COLO668 (cell line): ENCODE measurements at regions not wholly inside any gene's neighbourhood (a gene's known extent, or its start where the extent isn't known, plus 50 kb on each side); places are given as distances from the start of the nearest gene placed in this dataset.

Experiments
- DNase-seq: peaks from one replicate; lab custom pipeline; 2025; ENCODE audit not compliant: unreplicated experiment; lab: John Stamatoyannopoulos, UW

GRCh38 chr1:2932671-2933350 is 88.5 kb upstream of the ACTRT2 start:
- no peak for DNase-seq

- no peak for DNase-seq
These were observed 87.7 kb upstream of the ACTRT2 start for GRCh38 chr1:2933431-2934155.

- DNase-seq: no peak
These were observed 87.1 kb upstream of the ACTRT2 start for GRCh38 chr1:2934156-2934540.

GRCh38 chr1:2934642-2935081 is 86.6 kb upstream of the ACTRT2 start:
- no peak for DNase-seq

- DNase-seq: no peak
These were observed 86.1 kb upstream of the ACTRT2 start for GRCh38 chr1:2935184-2935583.

GRCh38 chr1:2935751-2936390 is 85.4 kb upstream of the ACTRT2 start:
- no peak for DNase-seq

- no peak for DNase-seq
These were observed 84.4 kb upstream of the ACTRT2 start for GRCh38 chr1:2936559-2937515.

- DNase-seq: no peak
These were observed 83.5 kb upstream of the ACTRT2 start for GRCh38 chr1:2937805-2938204.

GRCh38 chr1:2939041-2939552 is 82.2 kb upstream of the ACTRT2 start:
- DNase-seq: no peak

GRCh38 chr1:2940178-2940577 is 81.1 kb upstream of the ACTRT2 start:
- DNase-seq: no peak

- no peak for DNase-seq
These were observed 80.2 kb upstream of the ACTRT2 start for GRCh38 chr1:2941040-2941439.

GRCh38 chr1:2941907-2942306 is 79.4 kb upstream of the ACTRT2 start:
- no peak for DNase-seq

- DNase-seq: no peak
These were observed 78.9 kb upstream of the ACTRT2 start for GRCh38 chr1:2942410-2942809.

GRCh38 chr1:2943686-2944260 is 77.5 kb upstream of the ACTRT2 start:
- no peak for DNase-seq

GRCh38 chr1:2944705-2945104 is 76.6 kb upstream of the ACTRT2 start:
- DNase-seq: no peak

- no peak for DNase-seq
These were observed 75.4 kb upstream of the ACTRT2 start for GRCh38 chr1:2945821-2946231.

- DNase-seq: no peak
These were observed 75.0 kb upstream of the ACTRT2 start for GRCh38 chr1:2946291-2946690.

- DNase-seq: no peak
These were observed 74.1 kb upstream of the ACTRT2 start for GRCh38 chr1:2946999-2947690.

- no peak for DNase-seq
These were observed 73.1 kb upstream of the ACTRT2 start for GRCh38 chr1:2948001-2948750.
